ENCODE measurements at regions not wholly inside any gene's neighbourhood (a gene's known extent, or its start where the extent isn't known, plus 50 kb on each side); places are given as distances from the start of the nearest gene placed in this dataset.

DNA sequence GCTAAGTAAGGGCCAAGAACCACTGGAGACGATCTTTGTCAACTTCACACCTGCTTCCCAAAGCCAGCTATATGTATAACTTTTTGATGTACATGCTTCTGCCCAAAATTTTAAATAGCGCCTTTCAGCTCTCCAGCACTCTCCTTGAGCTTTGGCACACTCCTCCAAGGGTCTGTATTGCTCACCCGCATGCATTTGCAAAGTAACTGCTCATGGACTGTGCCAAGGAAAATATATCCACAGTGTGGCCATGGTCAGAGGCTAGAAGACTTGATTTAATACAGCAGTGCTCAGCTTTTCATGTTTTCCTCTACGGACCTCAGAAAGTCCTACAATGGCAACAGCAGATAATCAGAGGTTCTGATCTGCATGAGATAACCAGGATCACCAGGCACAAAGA is 550.1 kb downstream of the SOX6 start:
- DNase-seq (ENCODE audit: extremely low read depth in 1 of 11, low read depth in 9 of 11, low spot score in 4 of 11) = no peak

DNA sequence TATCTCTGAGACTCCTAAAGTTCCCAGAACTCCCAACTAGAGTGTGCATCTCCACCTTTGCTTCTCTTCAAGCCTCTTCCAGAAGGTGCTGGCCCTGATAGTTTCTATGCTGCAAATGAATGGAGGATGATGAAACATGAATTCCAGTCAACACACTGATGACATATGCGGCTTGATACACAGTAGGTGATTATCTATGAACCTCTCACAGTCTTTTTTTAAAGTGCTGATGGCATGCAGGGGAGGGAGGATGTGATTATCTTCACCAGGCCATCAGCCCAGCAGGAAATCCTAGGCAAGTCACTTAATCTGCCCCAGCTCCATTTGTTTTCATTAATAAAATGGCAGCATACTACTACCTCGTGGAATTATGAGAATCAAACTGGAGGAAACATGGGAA is 548.5 kb downstream of the SOX6 start:
- no peak for DNase-seq (ENCODE audit: extremely low read depth in 1 of 11, low read depth in 9 of 11, low spot score in 4 of 11)

DNA sequence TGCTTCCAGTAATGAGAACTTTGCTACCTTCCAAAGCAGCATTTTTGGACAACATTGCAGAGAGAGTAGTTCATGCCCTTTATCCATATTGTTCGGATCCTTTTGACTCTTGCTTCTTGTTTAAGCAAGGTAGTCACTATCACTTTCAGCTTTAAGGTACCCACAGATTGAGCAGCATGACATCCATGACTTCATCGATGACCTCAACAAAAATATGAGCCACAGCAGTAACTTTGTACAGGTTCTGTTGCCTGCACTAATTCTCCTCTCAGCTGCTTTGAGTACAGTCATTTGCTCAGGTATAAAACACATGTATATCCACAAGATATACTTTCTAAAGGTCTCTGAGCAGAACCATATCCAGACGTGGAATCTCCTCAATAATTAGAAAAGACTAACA is 546.3 kb downstream of the SOX6 start:
- no peak for DNase-seq (ENCODE audit: extremely low read depth in 1 of 11, low read depth in 9 of 11, low spot score in 4 of 11)

DNA sequence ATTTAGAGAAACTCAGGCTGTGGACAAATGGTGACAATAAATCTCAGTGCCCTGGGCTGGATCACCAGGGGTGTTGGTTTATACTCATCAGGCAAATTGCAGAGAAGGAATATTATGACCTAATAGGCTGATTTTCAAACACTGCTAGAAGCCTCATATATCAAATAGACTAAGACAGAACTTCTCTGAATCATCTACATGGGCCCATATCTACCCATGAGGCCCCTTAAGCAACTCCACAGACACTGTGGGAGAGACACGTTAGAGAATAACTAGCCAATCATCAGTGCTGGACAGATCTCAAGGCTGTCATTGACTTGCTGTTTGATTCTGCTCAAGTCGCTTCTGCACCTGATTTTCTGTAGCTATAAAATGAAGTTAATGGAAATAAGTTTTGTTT is 545.8 kb downstream of the SOX6 start:
- no peak for DNase-seq (ENCODE audit: extremely low read depth in 1 of 11, low read depth in 9 of 11, low spot score in 4 of 11)

DNA sequence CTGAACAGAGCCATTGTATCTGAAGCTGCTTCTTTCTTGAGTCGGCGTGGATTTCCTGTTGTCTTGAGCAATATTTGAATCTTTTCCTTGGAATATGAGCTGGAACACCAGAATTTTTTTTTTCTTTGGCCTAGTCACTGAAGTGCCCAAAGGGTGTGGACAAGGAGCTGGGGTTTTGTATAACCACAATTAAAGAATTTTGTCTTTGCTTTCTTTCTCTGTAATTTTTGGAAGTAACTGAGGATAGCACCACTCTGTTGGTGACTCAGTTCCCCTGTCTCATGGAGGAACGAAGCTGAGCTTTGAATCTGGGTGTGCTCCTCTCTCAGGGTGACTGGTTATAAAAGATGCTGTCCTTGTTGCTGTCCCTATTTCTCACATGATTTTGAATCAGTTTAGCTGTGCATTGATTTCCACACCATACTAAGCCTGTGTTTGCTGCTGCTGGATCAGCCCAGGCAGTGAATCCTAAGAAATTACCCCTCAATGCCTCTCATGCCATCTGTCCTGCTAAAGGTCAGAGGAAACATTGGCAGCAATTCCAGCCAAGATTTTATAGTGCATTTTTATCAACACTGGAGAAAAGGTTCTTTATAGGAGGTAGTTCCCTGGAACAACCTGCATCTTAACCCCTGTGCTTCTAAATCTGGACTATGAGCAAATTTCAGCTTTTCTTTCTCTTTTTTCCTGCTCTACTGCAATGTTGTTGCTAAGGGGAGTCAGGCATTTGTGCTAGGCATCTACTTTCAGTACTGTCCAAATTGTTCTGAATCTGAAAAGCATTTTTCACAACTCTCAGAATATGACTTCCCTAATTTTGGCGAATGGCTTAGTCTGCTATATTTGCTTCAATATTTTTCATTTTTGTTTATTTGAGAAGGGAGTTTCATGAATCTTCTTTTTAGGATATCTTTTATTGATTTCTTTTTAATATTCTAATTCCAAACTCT is 540.8 kb downstream of the SOX6 start:
- DNase-seq (ENCODE audit: extremely low read depth in 1 of 11, low read depth in 9 of 11, low spot score in 4 of 11) = no peak

DNA sequence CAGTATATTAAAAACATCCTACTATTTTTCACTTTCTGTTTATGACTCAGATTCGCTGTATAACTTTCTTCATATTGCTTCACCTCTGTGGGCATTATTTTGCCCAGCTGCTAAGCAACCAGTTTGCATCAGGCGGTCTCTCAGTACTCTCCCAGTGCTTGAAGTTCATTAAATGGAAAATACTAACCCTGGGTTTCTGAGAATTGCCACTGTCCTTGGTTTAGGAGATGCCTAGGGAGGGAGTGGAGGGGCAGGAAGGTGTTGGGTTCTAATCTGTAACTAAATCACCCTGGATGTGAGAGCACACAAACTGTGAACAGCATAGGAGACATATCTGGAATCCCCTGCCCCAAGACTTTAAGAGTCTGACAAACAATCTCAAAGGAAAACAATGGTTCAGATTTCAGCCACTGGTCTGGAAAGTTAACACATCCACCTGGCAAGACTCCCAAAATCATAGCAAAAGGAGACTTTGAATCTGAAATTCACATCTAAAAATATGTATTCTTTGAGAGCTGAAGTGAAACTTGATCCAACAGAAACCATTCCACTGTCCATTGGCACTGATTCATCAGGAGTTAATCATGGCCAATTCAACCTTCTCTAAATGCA is 540.0 kb downstream of the SOX6 start:
- peak in 1 of 11 donors; percentile 26 for DNase-seq (ENCODE audit: extremely low read depth in 1 of 11, low read depth in 9 of 11, low spot score in 4 of 11)

DNA sequence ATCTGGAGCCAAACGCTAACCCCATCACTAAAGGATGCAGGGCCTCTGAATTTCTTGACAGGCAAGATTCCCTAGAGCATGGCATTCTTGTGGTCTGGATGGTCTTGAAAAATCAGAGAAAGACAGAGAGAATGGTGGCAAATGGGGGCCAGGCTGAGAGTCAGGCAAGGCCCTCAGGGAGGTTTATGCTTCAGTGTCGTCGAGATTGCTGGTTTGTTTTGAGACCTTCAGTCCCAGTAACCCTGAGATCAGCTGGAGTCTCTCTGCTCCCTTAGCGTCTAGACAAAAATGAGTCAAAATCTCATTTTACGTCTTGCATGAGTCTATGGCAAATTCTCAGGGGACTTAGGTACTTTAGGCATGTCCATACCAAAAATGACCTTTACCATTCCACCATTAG is 539.3 kb downstream of the SOX6 start:
- no peak for DNase-seq (ENCODE audit: extremely low read depth in 1 of 11, low read depth in 9 of 11, low spot score in 4 of 11)

DNA sequence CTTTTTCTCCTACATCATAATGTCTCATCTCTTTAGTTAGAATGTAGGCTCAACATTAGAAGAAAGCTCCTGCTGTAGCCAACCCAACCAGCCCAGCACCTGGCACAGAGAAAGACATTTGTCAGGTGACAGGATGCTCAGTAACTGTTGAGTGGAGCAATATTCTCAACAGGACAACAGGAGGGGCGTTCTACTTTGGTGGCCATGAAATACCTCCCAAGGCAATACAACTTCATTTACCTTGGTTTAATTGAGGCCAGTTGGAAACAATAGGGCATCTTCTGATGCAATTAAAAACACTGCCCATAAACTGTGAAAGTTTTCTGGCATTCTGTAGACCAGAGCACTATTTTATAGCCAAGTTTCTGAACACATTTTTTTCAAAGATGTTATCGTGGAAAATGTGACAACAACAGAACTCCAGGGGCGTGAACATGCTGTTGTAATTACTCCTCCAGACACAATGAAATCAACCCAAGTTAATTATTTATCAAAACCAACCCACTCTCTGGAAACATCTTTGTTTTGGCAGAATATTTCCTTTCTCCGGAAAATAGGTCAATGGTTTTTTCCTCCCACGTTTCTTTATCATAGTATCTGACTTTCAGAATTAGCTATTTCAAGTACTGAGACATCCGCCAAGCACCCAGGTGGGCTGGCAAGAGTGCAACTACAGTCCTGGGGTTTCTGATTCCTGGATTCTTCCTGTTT is 538.1 kb downstream of the SOX6 start:
- DNase-seq (ENCODE audit: extremely low read depth in 1 of 11, low read depth in 9 of 11, low spot score in 4 of 11) = no peak

DNA sequence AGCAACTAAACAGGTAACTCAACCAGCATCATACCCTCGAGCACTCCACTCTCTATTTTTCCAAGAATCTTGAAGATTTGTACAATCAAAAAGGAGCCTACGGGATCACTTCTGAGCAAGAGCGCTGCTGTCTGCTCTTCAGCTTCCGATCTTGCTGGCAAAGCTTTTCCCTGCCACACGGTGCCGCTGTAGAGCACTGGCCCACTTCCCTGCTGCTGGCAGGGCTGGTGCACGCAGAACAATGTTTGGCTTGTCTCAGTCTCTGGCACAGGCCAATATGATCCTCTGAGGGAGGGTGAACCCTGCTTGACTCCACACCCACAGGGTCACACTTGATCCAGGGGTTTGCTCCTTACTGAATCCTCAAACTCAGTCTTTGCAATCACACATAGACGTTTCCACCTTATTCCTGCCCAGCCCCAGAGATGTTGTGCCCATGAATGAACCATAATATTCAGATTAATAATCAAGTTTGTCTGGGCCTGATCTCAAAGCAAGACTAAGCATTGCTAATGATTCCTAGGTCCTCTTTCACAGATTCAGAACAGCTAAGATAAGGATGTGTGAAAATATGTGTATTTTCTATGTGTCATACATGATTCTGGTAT is 536.6 kb downstream of the SOX6 start:
- no peak for DNase-seq (ENCODE audit: extremely low read depth in 1 of 11, low read depth in 9 of 11, low spot score in 4 of 11)

DNA sequence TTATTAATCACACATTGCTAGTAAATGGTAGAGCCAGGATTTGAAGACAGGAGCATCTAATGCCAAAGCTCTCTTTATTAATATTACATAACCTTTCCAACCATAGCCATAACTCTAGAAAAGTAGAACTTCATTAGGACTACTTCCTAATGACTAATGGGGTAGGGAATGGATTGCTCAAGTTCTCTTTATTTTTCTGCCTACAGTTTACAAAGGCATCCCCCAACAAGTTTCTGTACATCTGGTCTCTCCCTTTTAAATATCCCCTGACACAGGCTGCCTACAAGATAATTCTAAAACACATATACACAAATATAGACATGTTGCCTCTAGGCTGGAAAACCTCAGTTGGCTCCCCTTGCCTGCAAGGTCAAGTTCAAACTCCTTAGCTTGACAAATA is 534.9 kb downstream of the SOX6 start:
- DNase-seq (ENCODE audit: extremely low read depth in 1 of 11, low read depth in 9 of 11, low spot score in 4 of 11) = no peak

DNA sequence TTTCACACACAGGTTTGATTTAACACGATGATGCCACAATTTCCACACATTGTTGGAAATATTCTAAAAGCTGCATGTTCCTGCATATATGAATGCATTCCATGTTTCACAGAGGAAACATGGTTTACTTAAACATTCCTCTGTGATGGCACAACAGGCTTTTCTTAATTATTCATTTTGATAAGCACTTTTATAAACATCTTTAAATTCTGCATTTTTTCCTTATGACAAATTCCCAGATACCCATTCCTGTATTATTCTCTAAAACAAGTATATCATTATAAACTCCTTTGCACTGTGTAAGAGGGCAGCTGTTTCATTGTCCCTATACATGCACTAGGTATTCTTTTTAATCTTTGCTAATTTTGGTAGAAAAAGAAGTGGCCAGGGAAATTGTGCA is 532.3 kb downstream of the SOX6 start:
- DNase-seq (ENCODE audit: extremely low read depth in 1 of 11, low read depth in 9 of 11, low spot score in 4 of 11) = no peak

DNA sequence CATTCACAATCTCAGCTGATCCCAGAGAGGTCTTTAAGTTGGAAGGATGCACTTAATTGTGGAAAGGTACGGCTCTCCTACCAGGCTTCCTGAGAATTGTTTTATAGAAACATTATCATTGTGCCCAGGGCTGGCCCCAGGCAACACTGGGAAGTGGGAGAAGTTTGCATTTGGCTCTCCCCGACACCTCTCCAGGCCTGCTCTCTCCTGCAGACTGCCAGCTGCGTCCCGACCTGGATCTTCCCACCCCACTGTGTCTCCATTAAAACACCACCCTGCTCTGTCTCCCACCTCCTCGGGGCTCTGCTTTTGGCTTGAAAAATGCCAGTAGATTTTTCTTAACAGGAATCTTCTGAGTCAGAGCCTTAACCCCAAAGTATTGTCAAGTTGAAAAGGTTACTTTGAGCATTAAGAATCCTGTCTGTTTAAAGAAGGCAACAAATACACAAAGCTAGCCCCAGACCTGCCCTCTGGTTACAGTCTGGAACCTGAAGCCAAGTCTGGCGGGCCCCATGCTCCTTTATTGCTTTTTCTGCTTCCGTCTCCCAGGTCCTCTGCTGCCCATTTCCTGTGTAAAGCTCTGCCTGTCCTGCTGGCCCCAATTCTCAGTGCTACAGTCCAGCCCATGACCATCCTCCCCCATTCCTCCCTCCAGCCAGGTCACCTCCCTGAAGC is 530.2 kb downstream of the SOX6 start:
- no peak for DNase-seq (ENCODE audit: extremely low read depth in 1 of 11, low read depth in 9 of 11, low spot score in 4 of 11)

DNA sequence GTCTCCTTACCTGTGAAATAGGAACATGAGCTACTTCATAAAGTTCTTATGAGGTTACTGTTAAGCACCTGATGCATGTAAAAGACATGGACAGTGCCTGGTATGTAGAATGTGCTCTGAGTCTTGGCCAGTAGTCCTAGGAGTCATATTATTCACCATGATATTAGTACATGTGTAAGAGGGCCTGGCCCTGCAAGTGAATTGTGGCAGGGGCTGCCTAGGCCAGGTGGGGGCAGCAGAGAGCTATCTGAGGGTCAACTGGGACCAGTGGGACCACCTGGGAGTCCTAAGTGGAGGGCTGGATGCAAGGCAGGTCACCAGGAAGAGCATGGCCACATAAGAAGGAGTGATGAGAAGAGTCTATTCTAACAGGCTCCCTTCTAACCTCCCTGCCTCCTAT is 529.5 kb downstream of the SOX6 start:
- DNase-seq (ENCODE audit: extremely low read depth in 1 of 11, low read depth in 9 of 11, low spot score in 4 of 11) = no peak

DNA sequence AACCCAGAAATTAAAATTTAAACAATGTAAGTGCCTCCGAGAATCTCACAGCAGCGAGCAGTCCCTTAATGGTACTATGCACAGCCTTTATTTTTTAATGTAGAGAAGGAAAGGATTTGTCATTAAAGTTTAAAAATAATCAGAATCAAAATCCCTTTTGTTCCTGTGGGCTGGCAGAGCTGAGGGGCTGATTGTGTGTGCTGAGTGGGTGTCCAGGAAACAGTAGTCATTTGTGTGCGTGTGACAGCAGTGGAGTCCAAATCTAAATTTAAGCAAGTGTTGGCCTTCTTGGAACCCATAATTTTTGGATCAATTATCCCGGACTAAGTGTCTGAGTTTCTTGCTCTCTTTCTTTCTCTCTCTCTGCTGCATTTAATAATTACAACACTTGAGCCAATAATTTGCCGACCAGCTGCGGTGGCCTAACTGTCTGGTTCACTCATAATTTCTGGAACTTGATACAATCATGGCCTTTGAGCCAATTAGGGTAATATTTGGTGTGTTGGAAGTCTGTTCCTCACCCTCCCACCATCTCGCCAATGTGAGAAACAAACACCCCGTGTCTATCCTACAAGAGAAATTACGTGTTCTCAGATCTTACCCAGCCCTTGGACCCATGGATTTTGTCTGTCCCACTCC is 528.0 kb downstream of the SOX6 start:
- no peak for DNase-seq (ENCODE audit: extremely low read depth in 1 of 11, low read depth in 9 of 11, low spot score in 4 of 11)

DNA sequence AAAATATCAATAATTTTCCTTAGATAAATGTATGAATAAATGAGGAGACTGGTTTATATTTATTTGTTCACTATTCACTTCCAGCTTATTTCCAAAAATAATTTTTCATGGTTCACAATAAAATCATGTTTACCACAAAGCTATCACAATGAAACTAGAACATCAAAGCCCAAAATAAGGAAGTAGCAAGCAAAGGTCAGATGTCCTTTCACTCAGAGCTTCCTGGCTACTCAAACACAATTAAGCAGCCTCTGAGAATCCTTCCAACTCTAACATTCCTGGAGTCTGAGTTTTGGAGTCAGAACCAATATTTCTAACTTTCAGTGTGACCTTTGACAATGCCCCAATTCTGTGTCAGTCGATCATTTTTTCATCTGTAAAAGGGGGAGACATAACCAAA is 527.0 kb downstream of the SOX6 start:
- DNase-seq (ENCODE audit: extremely low read depth in 1 of 11, low read depth in 9 of 11, low spot score in 4 of 11) = no peak

DNA sequence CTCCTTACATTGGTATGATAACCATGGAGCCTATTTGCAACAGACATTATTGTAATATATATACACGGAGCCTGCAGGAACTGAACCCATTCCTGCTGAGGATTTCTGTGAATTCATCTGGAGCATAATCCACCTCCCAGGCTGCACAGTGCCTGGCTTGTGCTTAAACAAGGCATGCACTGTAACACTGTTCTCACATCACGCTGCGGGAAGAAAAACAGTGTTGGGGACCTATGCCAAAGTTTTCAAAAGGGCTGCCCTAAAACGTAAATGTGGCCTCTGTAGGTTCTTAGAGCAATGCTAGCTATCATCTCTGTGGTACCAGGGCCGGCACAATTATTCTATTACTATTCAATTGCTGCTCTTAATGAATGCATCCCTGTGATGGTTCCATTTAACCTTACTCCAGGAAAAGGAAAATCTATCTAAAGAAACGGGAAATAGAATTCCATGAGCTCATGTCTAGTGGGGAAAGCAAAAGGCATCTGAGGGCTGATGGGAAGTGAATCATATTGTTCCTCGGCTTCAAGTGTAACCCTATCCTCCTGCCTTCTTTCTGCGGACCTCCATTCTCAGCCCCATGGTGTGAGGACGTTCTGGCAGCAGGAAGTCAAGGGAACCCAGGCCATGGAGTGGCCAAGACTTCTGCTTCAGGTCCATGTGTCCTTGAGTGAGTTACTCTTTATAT is 525.5 kb downstream of the SOX6 start:
- no peak for DNase-seq (ENCODE audit: extremely low read depth in 1 of 11, low read depth in 9 of 11, low spot score in 4 of 11)

DNA sequence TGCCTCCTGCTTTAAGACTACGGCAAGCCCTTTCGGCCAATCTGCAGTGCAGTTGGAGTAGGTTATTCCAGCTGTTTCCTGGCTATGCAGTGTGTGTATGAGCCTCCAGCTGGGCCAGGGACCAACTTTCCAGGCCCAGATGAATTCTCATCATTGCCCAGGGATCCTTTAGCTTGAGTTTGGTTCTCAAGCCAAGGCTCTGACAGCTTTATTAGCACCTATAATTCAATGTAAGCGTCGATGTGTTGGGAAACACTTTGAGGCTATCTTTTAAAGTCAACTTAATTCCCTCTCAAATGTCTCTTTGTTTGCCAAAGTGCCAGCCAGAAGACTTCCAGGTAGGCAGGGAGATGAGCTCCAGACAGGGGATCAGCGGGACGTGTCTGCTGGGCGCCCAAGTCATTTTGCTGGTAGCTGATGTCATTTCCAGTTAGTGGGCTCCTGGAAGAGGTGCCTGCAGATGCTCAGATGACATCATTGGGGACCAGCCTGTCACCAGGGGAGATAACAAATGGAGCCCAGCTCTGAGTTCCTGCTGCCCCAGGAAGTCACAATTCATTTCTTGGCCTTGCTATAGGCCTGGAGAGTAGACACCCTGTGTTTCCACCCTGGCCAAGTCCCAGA is 520.4 kb downstream of the SOX6 start:
- peak in 1 of 11 donors; percentile 48 for DNase-seq (ENCODE audit: extremely low read depth in 1 of 11, low read depth in 9 of 11, low spot score in 4 of 11)

DNA sequence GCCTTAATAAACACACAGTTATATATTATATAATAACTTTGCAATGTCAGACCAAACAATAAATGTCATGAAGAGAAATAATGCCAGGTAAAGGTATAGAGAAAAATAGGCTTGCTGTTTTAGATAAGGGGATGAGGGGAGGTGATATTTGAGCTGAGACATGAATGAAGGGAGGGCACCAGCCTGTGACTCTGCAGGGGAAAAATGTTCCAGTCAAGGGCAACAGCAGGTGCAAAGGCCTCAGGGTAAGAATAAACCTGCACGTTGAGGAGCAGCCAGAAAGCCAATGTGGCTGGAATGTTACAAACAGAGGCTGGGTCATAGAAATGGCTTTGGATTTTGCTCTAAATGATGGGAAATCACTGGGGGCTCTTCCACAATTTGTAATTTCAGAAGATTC is 519.6 kb downstream of the SOX6 start:
- no peak for DNase-seq (ENCODE audit: extremely low read depth in 1 of 11, low read depth in 9 of 11, low spot score in 4 of 11)
